ENCODE measurements at regions not wholly inside any gene's neighbourhood (a gene's known extent, or its start where the extent isn't known, plus 50 kb on each side); places are given as distances from the start of the nearest gene placed in this dataset.

- TF ChIP-seq CTCF (IDR thresholded peaks at IDR 0.05; ENCODE audit: poor library complexity, severe bottlenecking) (no peak), TAF1 (IDR thresholded peaks at IDR 0.05; ENCODE audit: low read depth) (no peak), POLR2AphosphoS5 (IDR thresholded peaks at IDR 0.05) (no peak), EP300 (conservative IDR thresholded peaks at IDR 0.05; ENCODE audit: poor library complexity, severe bottlenecking) (no peak)
These were observed 156.5 kb upstream of the RPH3A start for GRCh38 chr12:112635036-112635435.
